Peyer's patch (tissue), 4 donors: ENCODE measurements at regions not wholly inside any gene's neighbourhood (a gene's known extent, or its start where the extent isn't known, plus 50 kb on each side); places are given as distances from the start of the nearest gene placed in this dataset.

Experiments used
- DNase-seq, 3 donors: peaks; one replicate each; pipeline ENCODE4 v3.0.0-alpha.2; 2017 to 2019
- H3K27ac ChIP-seq, 4 donors: fragments of 200-600 bp; sonication (generic); one replicate each; pipeline ENCODE4 v1.5.1; 2016 to 2019
- H3K27me3 ChIP-seq, 2 donors: fragments of 200-600 bp; sonication (generic); one replicate each; pipeline ENCODE4 v1.5.1; 2019
- H3K36me3 ChIP-seq, 3 donors: fragments of 200-600 bp; sonication (generic); one replicate each; pipeline ENCODE4 v1.5.1; 2016 to 2019
- H3K4me1 ChIP-seq, 4 donors: fragments of 200-600 bp; sonication (generic); one replicate each; pipeline ENCODE4 v1.5.1; 2016 to 2019
- H3K4me3 ChIP-seq, 4 donors: fragments of 200-600 bp; sonication (generic); 1 replicate in 3 of 4; 2 replicates in 1 of 4; pipeline ENCODE4 v1.5.1; 2016 to 2019; ENCODE audit warnings: mild to moderate bottlenecking in 1 of 4
- H3K9me3 ChIP-seq, 4 donors: fragments of 200-600 bp; sonication (generic); one replicate each; pipeline ENCODE4 v1.5.1; 2016 to 2019; ENCODE audit warnings: mild to moderate bottlenecking in 1 of 4
- POLR2A ChIP-seq, 2 donors: fragments of 450-650 bp; IDR thresholded peaks; one replicate each; pipeline ENCODE4 v1.5.1; 2017; ENCODE audit warnings: antibody characterized with exemption in 2 of 2, mild to moderate bottlenecking in 2 of 2, moderate library complexity in 2 of 2
- TF ChIP-seq, protein P1 (sequence below), 6 experiments: fragments of 450-650 bp in 4 of 6; fragments of 200-600 bp in 2 of 6; sonication (generic) in 1 of 6; IDR thresholded peaks; one replicate each; pipeline ENCODE4 v1.5.1; 2017 to 2019; ENCODE audit warnings: antibody characterized with exemption in 6 of 6, mild to moderate bottlenecking in 3 of 6, moderate library complexity in 1 of 6

DNA sequence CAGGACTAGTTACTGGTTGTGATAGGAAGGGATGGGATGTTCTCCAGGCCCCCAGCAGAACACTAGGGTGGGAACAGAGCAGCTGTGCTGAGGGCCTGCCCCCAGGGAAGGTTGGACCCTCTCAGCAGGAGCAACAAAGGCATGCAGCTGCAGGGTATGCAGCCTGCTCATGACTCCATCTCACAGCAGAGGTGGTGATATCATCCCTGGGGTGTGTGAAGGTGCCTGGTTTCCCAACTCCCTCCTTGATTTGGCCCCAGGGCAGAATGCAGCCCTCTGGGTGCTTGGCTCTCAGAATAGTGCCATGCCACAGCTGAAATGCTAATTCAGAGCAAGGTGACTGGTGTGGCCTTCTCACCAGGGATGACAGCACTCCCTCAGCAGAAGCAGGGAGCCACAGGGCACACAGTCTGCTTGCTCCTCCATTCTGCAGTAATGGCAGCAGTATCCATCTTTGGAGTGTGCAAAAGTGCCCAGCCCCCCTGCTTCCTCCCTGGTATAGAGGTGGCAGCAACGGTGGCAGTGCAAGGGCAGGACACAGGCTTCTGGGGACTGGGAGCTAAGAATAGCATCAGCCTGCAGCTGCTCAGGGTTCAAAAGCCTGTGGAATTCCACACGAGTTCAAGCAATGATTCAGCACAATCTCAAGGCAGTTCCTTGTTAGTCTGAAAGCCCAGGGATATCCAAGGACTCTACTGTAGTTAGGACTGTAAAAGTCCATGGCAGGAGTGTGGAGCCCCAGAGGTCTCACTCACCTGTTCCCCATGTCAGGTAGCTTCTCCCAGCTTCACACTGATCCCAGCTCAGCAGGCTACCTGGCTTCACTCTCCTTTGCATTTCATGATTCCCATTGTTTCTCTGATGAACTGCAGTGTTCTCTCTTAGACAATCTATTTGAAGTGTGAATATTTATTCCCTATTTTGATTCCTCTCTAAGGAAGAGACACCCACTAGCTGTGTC is 298.1 kb upstream of the FOXG1 start:
- DNase-seq, result no peak

DNA sequence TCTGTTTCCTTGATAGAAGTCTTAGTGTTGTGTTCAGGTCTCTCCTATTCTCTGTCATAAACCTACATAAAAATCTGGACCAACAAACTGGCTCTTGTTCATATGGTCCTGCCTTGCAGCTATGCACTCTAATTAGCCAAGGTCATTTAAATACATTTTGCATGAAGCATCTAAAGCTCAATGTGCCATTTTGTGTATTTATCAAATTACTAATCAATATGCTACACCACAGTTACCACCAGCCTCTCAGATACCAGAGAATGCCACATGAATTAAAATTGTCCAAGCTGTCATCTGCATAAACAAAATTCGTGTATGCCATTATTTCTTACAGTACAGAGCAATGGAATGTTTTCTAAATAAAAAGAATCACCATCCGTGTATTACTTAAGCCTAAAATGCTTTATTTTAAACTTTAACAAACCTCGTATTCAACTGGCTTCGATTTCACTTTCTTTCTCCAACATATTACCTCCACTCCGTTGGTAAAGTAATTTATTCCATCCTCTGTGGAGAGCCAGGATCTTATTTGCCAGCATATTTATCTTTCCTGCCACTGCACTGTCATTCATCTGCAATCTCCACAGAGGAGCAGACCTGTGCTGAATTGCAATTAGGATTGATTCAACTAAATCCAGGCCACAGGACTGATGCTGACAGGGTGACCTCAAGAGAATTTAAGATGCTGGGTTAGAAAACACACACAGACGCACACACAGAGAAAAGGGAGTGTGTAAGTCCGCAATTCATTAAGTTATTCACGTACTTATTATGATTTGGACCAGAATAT is 284.1 kb upstream of the FOXG1 start:
- TF ChIP-seq, protein P1, sequence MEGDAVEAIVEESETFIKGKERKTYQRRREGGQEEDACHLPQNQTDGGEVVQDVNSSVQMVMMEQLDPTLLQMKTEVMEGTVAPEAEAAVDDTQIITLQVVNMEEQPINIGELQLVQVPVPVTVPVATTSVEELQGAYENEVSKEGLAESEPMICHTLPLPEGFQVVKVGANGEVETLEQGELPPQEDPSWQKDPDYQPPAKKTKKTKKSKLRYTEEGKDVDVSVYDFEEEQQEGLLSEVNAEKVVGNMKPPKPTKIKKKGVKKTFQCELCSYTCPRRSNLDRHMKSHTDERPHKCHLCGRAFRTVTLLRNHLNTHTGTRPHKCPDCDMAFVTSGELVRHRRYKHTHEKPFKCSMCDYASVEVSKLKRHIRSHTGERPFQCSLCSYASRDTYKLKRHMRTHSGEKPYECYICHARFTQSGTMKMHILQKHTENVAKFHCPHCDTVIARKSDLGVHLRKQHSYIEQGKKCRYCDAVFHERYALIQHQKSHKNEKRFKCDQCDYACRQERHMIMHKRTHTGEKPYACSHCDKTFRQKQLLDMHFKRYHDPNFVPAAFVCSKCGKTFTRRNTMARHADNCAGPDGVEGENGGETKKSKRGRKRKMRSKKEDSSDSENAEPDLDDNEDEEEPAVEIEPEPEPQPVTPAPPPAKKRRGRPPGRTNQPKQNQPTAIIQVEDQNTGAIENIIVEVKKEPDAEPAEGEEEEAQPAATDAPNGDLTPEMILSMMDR (IDR thresholded peaks at IDR 0.05), result no peak
- no peak for TF ChIP-seq POLR2A (IDR thresholded peaks at IDR 0.05)
- no peaks in the 10 kb centered on the region for H3K27me3 ChIP-seq
- no peak overlapping the region for H3K4me3 ChIP-seq
- H3K9me3 ChIP-seq, result peaks cover 0 to 4% (median 0%) of the 10 kb centered on the region in 4 donors
- no peaks in the 10 kb centered on the region for H3K4me1 ChIP-seq
- no peak overlapping the region for H3K27ac ChIP-seq
- no peak for DNase-seq
- H3K36me3 ChIP-seq, result no peaks in the 10 kb centered on the region

More for the DNA sequence above, 298.1 kb upstream of the FOXG1 start:
- TF ChIP-seq POLR2A (IDR thresholded peaks at IDR 0.05), result no peak
- TF ChIP-seq, protein P1 (IDR thresholded peaks at IDR 0.05), result no peak
- no peaks in the 10 kb centered on the region for H3K27me3 ChIP-seq
- no peaks in the 10 kb centered on the region for H3K36me3 ChIP-seq
- no peak overlapping the region for H3K27ac ChIP-seq
- no peaks in the 10 kb centered on the region for H3K4me1 ChIP-seq
- H3K9me3 ChIP-seq, result peaks cover 0 to 5% (median 0%) of the 10 kb centered on the region in 4 donors
- H3K4me3 ChIP-seq, result no peak overlapping the region

DNA sequence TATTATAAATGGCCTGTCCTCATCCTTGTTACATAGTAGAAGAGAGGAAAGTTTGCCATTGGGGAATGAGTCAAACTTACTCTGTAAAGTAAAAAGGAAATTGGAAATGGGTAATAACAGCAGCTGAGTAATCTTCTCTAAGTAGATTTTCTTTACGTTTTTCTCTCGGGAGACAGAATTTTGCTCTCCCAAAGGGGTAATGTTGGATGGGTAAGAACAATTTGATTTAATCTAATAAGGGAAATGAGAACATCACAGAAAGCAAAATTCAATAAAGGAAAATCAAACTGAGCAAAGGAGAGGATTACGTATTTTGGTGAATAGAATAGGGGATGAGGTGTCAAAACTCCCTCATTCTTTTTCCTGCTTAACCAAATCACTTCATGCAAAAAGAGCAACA is 283.1 kb upstream of the FOXG1 start:
- no peak overlapping the region for H3K27ac ChIP-seq
- H3K4me3 ChIP-seq, result no peak overlapping the region
- no peaks in the 10 kb centered on the region for H3K4me1 ChIP-seq
- no peaks in the 10 kb centered on the region for H3K36me3 ChIP-seq
- DNase-seq, result no peak
- H3K9me3 ChIP-seq, result no peaks in the 10 kb centered on the region
- H3K27me3 ChIP-seq, result no peaks in the 10 kb centered on the region
- TF ChIP-seq, protein P1 (IDR thresholded peaks at IDR 0.05), result no peak

DNA sequence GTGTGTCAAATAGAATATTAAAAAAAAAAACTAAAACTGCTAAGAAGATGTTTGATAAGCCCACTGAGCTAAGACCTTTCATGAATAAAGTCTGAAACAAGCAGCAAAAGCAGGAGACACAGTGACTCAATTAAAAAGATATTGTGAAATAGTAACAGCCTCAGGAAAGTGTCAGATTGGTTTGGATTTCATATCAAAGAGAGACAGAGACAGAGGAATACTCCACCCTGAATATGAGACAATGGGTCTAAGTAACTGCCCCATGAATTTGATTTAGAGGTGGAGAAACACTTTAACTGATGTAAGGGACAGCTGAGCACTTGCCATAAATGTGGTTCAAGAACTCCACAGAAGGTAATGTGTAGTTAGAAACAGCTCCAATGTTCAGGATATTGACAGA is 277.9 kb upstream of the FOXG1 start:
- Histone ChIP-seq H3K36me3 (no peaks in the 10 kb centered on the region), H3K27me3 (no peaks in the 10 kb centered on the region), H3K4me3 (no peak overlapping the region), H3K27ac (no peak overlapping the region), H3K9me3 (no peaks in the 10 kb centered on the region), H3K4me1 (no peaks in the 10 kb centered on the region)
- TF ChIP-seq, protein P1 (IDR thresholded peaks at IDR 0.05), result no peak
- TF ChIP-seq POLR2A (IDR thresholded peaks at IDR 0.05), result no peak
- no peak for DNase-seq

DNA sequence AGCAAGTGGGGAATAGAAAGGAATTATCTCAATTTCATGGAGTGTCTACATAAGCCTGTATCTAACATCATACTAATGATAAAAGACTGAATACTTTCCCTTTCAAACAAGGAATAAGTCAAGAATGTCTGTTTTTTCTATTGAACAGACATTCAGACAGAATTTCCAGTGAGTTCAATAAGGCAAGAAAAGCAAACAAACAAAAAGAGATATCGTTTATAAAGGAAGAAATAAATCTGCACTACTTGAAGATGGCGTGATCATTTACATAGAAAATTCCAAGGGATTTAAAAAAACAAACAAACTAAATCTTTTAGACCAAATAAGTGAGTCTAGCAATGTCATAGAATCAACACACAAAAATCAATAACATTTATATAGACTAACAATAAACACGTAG is 273.1 kb upstream of the FOXG1 start:
- H3K27ac ChIP-seq, result no peak overlapping the region
- TF ChIP-seq, protein P1 (IDR thresholded peaks at IDR 0.05), result no peak
- no peak for TF ChIP-seq POLR2A (IDR thresholded peaks at IDR 0.05)
- no peaks in the 10 kb centered on the region for H3K27me3 ChIP-seq
- H3K4me3 ChIP-seq, result no peak overlapping the region
- no peak for DNase-seq
- H3K4me1 ChIP-seq, result no peaks in the 10 kb centered on the region
- H3K36me3 ChIP-seq, result no peaks in the 10 kb centered on the region
- H3K9me3 ChIP-seq, result no peaks in the 10 kb centered on the region
